Limb (tissue), 2 donors: ENCODE measurements at regions not wholly inside any gene's neighbourhood (a gene's known extent, or its start where the extent isn't known, plus 50 kb on each side); places are given as distances from the start of the nearest gene placed in this dataset.
"Not testable (repeated sequence)": the region's sequence is repeated elsewhere in the genome, so short reads cannot be mapped to it uniquely, and the experiment has no call there.

Experiments used
- DNase-seq, 2 donors: peaks; one replicate each; pipeline ENCODE4 v3.0.0-alpha.2; 2016; ENCODE audit errors: extremely low spot score in 2 of 2

- DNase-seq: not testable (repeated sequence)
Measured at GRCh38 chr7:135872861-135873260, 104.3 kb downstream of the MTPN start.

- no peak for DNase-seq
Measured at GRCh38 chr7:135862586-135863340, 114.2 kb upstream of the FAM180A start.

GRCh38 chr7:135859538-135859937, 110.9 kb upstream of the FAM180A start:
- no peak for DNase-seq

GRCh38 chr7:135858851-135859250, 110.2 kb upstream of the FAM180A start:
- no peak for DNase-seq

- DNase-seq: no peak
Measured at GRCh38 chr7:135858379-135858778, 109.8 kb upstream of the FAM180A start.

GRCh38 chr7:135857519-135858274, 109.1 kb upstream of the FAM180A start:
- DNase-seq: no peak

- no peak for DNase-seq
Measured at GRCh38 chr7:135856356-135857144, 107.9 kb upstream of the FAM180A start.

GRCh38 chr7:135855846-135856245, 107.2 kb upstream of the FAM180A start:
- DNase-seq: no peak

GRCh38 chr7:135853499-135853898, 104.9 kb upstream of the FAM180A start:
- no peak for DNase-seq

- no peak for DNase-seq
Measured at GRCh38 chr7:135853008-135853407, 104.4 kb upstream of the FAM180A start.

- no peak for DNase-seq
Measured at GRCh38 chr7:135847242-135847641, 98.6 kb upstream of the FAM180A start.

GRCh38 chr7:135846339-135846738, 97.7 kb upstream of the FAM180A start:
- DNase-seq: no peak

- no peak for DNase-seq
Measured at GRCh38 chr7:135845415-135846075, 96.9 kb upstream of the FAM180A start.

- DNase-seq: no peak
Measured at GRCh38 chr7:135844903-135845302, 96.3 kb upstream of the FAM180A start.

GRCh38 chr7:135843214-135843613, 94.6 kb upstream of the FAM180A start:
- no peak for DNase-seq

- DNase-seq: no peak
Measured at GRCh38 chr7:135842446-135843179, 94.0 kb upstream of the FAM180A start.

- DNase-seq: no peak
Measured at GRCh38 chr7:135840591-135840990, 92.0 kb upstream of the FAM180A start.

GRCh38 chr7:135837675-135838074, 89.1 kb upstream of the FAM180A start:
- no peak for DNase-seq

- DNase-seq: no peak
Measured at GRCh38 chr7:135834266-135834665, 85.7 kb upstream of the FAM180A start.

GRCh38 chr7:135833642-135834041, 85.0 kb upstream of the FAM180A start:
- no peak for DNase-seq
